GM12878 (cell line): ENCODE measurements at regions not wholly inside any gene's neighbourhood (a gene's known extent, or its start where the extent isn't known, plus 50 kb on each side); places are given as distances from the start of the nearest gene placed in this dataset.

Source experiments
- ATAC-seq: fragments of 200-7000 bp; cut with Tn5 transposase; 3 replicates; pipeline ENCODE4 v1.9.1; 2020; ENCODE audit warnings: mild to moderate bottlenecking, moderate library complexity
- BruUV-seq: library from RNA; stranded (reverse); fragments of 400-500 nt; replicated peaks from 2 replicates; lab custom pipeline; 2021; lab: Mats Ljungman, UMichigan
- CTCF ChIA-PET: fragments of 300-600 bp; sonication (Branson Sonifier 250); formaldehyde crosslinking; extraction: SDS; loops from one replicate; lab custom pipeline; 2021; ENCODE audit warnings: inconsistent platforms; lab: Yijun Ruan, JAX
- POLR2A ChIA-PET: fragments of 350-600 bp; formaldehyde crosslinking; extraction: SDS; loops from one replicate; lab custom pipeline; 2021; ENCODE audit warnings: inconsistent platforms; lab: Charles Lee
- RAD21 ChIA-PET: fragments of 300-600 bp; sonication (Branson Sonifier 250); formaldehyde crosslinking; loops from one replicate; lab custom pipeline; 2023; ENCODE audit warnings: antibody characterized with exemption; ENCODE audit not compliant: unreplicated experiment; lab: Charles Lee
- SMC1A ChIA-PET: fragments of 300-600 bp; sonication (Branson Sonifier 250); formaldehyde crosslinking; loops from one replicate; lab custom pipeline; 2023; ENCODE audit not compliant: unreplicated experiment, uncharacterized antibody; lab: Charles Lee
- DNase-seq: peaks from one replicate; pipeline ENCODE4 v3.0.0-alpha.2; 2011; ENCODE audit warnings: low read depth, low spot score
- FAIRE-seq: peaks from 3 replicates; lab custom pipeline; 2011; peaks lifted over from hg19 to GRCh38; lab: Jason Lieb, UNC
- H2AFZ ChIP-seq: 2 replicates; pipeline ENCODE4 v1.6.0; 2011; ENCODE audit warnings: low read depth, low read length, control low read depth; ENCODE audit not compliant: control insufficient read depth
- H3K27ac ChIP-seq: 2 replicates; pipeline ENCODE4 v1.5.1; 2011; ENCODE audit warnings: control low read depth; ENCODE audit not compliant: control insufficient read depth, insufficient read depth
- H3K27me3 ChIP-seq, 2 experiments: replicated peaks in 1 of 2; 2 replicates each; pipeline versions ENCODE4 v1.6.0 to v1.6.1; 2011; ENCODE audit warnings: low read length in 1 of 2; ENCODE audit not compliant: control insufficient read depth in 2 of 2, insufficient read depth in 2 of 2
- H3K36me3 ChIP-seq, 2 experiments: 2 replicates each; pipeline ENCODE4 v1.5.1; 2011; ENCODE audit warnings: low read length in 1 of 2; ENCODE audit not compliant: control insufficient read depth in 2 of 2, insufficient read depth in 2 of 2
- H3K4me1 ChIP-seq: 2 replicates; pipeline ENCODE4 v1.6.1; 2011; ENCODE audit warnings: mild to moderate bottlenecking, low read length, moderate library complexity, mixed read lengths; ENCODE audit not compliant: control insufficient read depth, insufficient read depth
- H3K4me2 ChIP-seq: 2 replicates; pipeline ENCODE4 v1.6.0; 2011; ENCODE audit warnings: control low read depth; ENCODE audit not compliant: control insufficient read depth, insufficient read depth
- H3K4me3 ChIP-seq: fragments of 200-600 bp; sonication (generic); 2 replicates; pipeline ENCODE4 v1.5.1; 2016
- H3K79me2 ChIP-seq: 2 replicates; pipeline ENCODE4 v1.6.0; 2011; ENCODE audit warnings: low read length; ENCODE audit not compliant: control insufficient read depth, insufficient read depth
- H3K9ac ChIP-seq: 2 replicates; pipeline ENCODE4 v1.8.0; 2011; ENCODE audit warnings: low read length, control low read depth, mixed read lengths; ENCODE audit not compliant: control insufficient read depth, insufficient read depth
- H3K9me3 ChIP-seq: replicated peaks from 3 replicates; pipeline ENCODE4 v1.5.1; 2011; ENCODE audit warnings: mild to moderate bottlenecking, low read length; ENCODE audit not compliant: control insufficient read depth, insufficient read depth
- H4K20me1 ChIP-seq: 2 replicates; pipeline ENCODE4 v1.6.0; 2011; ENCODE audit not compliant: control insufficient read depth, insufficient read depth
- CREM ChIP-seq: IDR thresholded peaks from 2 replicates; pipeline ENCODE4 v1.6.1; 2014; ENCODE audit warnings: antibody characterized with exemption, low read depth
- GATAD2B ChIP-seq: fragments of 450-650 bp; conservative IDR thresholded peaks from 2 replicates; pipeline ENCODE4 v1.6.1; 2017; ENCODE audit warnings: low read depth, mild to moderate bottlenecking, moderate library complexity
- JUND ChIP-seq: IDR thresholded peaks from 2 replicates; pipeline ENCODE4 v1.6.1; 2012; ENCODE audit warnings: low read depth, mild to moderate bottlenecking, low read length, improper control_type of control experiment, moderate library complexity
- KAT2A ChIP-seq: conservative IDR thresholded peaks from 2 replicates; pipeline ENCODE4 v1.6.1; 2011; ENCODE audit warnings: low read depth, low read length; ENCODE audit not compliant: control insufficient read depth
- RAD51 ChIP-seq: fragments of 450-650 bp; IDR thresholded peaks from 2 replicates; pipeline ENCODE4 v1.6.1; 2016; ENCODE audit warnings: moderate library complexity, mild to moderate bottlenecking, inconsistent platforms
- RFX5 ChIP-seq: IDR thresholded peaks from 2 replicates; pipeline ENCODE4 v1.6.1; 2011; ENCODE audit warnings: low read depth, low read length, improper control_type of control experiment
- ZNF217 ChIP-seq: fragments of 450-650 bp; IDR thresholded peaks from 2 replicates; pipeline ENCODE4 v1.6.1; 2017; ENCODE audit warnings: antibody characterized with exemption, mild to moderate bottlenecking
- WGBS: methylation state at CpG from one replicate; pipeline ENCODE4 v1.1.6; 2016; ENCODE audit warnings: low lambda C conversion rate; ENCODE audit not compliant: insufficient replicate concordance, insufficient coverage; ENCODE audit errors: missing lambda C conversion rate; 5-methylcytosine and 5-hydroxymethylcytosine counted together
- in situ Hi-C: fragments of 300-500 bp; cut with MboI; formaldehyde crosslinking; loops from 9 replicates; pipeline ENCODE4 v1.14.3; 2018; ENCODE audit warnings: mixed read lengths
- intact Hi-C: fragments of 100-400 bp; cut with micrococcal nuclease; formaldehyde crosslinking; loops from one replicate; pipeline ENCODE4 v1.14.2; 2022; ENCODE audit not compliant: unreplicated experiment
- TF ChIP-seq, protein P1 (sequence below): IDR thresholded peaks from 2 replicates; pipeline ENCODE4 v1.6.1; 2011; ENCODE audit warnings: mild to moderate bottlenecking, low read depth, low read length, moderate library complexity; ENCODE audit not compliant: insufficient replicate concordance
- TF ChIP-seq, protein P2 (sequence below): fragments of 450-650 bp; IDR thresholded peaks from 2 replicates; pipeline ENCODE4 v1.6.1; 2017; ENCODE audit warnings: mild to moderate bottlenecking, moderate library complexity
- TF ChIP-seq, protein P3 (sequence below): fragments of 150-350 bp; IDR thresholded peaks from 2 replicates; pipeline ENCODE4 v1.6.1; 2016; ENCODE audit warnings: low read depth, low read length
- TF ChIP-seq, protein P4 (sequence below): fragments of 450-650 bp; IDR thresholded peaks from 2 replicates; pipeline ENCODE4 v1.6.1; 2016; ENCODE audit warnings: mild to moderate bottlenecking, moderate library complexity, borderline replicate concordance

DNA sequence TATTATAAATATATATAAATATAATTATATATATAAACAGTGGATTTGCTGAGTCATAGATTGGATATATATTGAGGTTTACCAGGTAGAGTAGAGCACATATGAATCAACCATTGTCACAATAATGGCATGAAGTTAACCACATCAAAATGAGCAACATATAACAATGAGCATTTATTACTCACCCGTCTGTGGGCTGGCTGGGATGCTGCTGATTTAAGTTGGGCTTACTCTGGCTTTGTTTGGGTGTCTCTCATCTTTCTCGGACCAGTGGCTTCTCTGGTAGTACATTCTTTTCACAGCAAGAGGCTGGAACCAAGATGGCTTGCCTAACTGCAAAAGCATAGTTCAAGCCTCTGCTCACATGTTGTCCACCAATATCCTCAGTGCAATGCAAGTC, 111.7 kb upstream of the TAPT1 start:
- POLR2A ChIA-PET = no interaction called here
- Histone ChIP-seq H3K27me3 (no peaks in the 10 kb centered on the region), H3K4me1 (no peaks in the 10 kb centered on the region), H3K27ac (no peak overlapping the region), H4K20me1 (no peaks in the 10 kb centered on the region), H3K4me3 (no peak overlapping the region), H3K9me3 (no peaks in the 10 kb centered on the region; the same call in 2 of the 3 replicates), H3K36me3 (no peaks in the 10 kb centered on the region), H2AFZ (no peak overlapping the region), H3K79me2 (no peaks in the 10 kb centered on the region), H3K4me2 (no peak overlapping the region), H3K9ac (no peak overlapping the region)
- 9% methylated on average over 2 of the region's 2 CpGs for WGBS
- BruUV-seq = no TSS peak
- CTCF ChIA-PET = no interaction called here
- SMC1A ChIA-PET = no interaction called here
- ATAC-seq = no peak
- no peak for FAIRE-seq
- RAD21 ChIA-PET = no interaction called here
- DNase-seq = no peak
- intact Hi-C loops = no loop called here
- in situ Hi-C loops = no loop called here
- TF ChIP-seq GATAD2B (no peak), RFX5 (no peak), ZNF217 (no peak), KAT2A (no peak), CREM (no peak), RAD51 (no peak), JUND (no peak)
- TF ChIP-seq, protein P1, sequence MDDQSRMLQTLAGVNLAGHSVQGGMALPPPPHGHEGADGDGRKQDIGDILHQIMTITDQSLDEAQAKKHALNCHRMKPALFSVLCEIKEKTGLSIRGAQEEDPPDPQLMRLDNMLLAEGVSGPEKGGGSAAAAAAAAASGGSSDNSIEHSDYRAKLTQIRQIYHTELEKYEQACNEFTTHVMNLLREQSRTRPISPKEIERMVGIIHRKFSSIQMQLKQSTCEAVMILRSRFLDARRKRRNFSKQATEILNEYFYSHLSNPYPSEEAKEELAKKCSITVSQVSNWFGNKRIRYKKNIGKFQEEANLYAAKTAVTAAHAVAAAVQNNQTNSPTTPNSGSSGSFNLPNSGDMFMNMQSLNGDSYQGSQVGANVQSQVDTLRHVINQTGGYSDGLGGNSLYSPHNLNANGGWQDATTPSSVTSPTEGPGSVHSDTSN = no peak
- TF ChIP-seq, protein P2, sequence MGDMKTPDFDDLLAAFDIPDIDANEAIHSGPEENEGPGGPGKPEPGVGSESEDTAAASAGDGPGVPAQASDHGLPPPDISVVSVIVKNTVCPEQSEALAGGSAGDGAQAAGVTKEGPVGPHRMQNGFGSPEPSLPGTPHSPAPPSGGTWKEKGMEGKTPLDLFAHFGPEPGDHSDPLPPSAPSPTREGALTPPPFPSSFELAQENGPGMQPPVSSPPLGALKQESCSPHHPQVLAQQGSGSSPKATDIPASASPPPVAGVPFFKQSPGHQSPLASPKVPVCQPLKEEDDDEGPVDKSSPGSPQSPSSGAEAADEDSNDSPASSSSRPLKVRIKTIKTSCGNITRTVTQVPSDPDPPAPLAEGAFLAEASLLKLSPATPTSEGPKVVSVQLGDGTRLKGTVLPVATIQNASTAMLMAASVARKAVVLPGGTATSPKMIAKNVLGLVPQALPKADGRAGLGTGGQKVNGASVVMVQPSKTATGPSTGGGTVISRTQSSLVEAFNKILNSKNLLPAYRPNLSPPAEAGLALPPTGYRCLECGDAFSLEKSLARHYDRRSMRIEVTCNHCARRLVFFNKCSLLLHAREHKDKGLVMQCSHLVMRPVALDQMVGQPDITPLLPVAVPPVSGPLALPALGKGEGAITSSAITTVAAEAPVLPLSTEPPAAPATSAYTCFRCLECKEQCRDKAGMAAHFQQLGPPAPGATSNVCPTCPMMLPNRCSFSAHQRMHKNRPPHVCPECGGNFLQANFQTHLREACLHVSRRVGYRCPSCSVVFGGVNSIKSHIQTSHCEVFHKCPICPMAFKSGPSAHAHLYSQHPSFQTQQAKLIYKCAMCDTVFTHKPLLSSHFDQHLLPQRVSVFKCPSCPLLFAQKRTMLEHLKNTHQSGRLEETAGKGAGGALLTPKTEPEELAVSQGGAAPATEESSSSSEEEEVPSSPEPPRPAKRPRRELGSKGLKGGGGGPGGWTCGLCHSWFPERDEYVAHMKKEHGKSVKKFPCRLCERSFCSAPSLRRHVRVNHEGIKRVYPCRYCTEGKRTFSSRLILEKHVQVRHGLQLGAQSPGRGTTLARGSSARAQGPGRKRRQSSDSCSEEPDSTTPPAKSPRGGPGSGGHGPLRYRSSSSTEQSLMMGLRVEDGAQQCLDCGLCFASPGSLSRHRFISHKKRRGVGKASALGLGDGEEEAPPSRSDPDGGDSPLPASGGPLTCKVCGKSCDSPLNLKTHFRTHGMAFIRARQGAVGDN = no peak
- TF ChIP-seq, protein P3, sequence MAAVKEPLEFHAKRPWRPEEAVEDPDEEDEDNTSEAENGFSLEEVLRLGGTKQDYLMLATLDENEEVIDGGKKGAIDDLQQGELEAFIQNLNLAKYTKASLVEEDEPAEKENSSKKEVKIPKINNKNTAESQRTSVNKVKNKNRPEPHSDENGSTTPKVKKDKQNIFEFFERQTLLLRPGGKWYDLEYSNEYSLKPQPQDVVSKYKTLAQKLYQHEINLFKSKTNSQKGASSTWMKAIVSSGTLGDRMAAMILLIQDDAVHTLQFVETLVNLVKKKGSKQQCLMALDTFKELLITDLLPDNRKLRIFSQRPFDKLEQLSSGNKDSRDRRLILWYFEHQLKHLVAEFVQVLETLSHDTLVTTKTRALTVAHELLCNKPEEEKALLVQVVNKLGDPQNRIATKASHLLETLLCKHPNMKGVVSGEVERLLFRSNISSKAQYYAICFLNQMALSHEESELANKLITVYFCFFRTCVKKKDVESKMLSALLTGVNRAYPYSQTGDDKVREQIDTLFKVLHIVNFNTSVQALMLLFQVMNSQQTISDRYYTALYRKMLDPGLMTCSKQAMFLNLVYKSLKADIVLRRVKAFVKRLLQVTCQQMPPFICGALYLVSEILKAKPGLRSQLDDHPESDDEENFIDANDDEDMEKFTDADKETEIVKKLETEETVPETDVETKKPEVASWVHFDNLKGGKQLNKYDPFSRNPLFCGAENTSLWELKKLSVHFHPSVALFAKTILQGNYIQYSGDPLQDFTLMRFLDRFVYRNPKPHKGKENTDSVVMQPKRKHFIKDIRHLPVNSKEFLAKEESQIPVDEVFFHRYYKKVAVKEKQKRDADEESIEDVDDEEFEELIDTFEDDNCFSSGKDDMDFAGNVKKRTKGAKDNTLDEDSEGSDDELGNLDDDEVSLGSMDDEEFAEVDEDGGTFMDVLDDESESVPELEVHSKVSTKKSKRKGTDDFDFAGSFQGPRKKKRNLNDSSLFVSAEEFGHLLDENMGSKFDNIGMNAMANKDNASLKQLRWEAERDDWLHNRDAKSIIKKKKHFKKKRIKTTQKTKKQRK = no peak
- TF ChIP-seq, protein P4, sequence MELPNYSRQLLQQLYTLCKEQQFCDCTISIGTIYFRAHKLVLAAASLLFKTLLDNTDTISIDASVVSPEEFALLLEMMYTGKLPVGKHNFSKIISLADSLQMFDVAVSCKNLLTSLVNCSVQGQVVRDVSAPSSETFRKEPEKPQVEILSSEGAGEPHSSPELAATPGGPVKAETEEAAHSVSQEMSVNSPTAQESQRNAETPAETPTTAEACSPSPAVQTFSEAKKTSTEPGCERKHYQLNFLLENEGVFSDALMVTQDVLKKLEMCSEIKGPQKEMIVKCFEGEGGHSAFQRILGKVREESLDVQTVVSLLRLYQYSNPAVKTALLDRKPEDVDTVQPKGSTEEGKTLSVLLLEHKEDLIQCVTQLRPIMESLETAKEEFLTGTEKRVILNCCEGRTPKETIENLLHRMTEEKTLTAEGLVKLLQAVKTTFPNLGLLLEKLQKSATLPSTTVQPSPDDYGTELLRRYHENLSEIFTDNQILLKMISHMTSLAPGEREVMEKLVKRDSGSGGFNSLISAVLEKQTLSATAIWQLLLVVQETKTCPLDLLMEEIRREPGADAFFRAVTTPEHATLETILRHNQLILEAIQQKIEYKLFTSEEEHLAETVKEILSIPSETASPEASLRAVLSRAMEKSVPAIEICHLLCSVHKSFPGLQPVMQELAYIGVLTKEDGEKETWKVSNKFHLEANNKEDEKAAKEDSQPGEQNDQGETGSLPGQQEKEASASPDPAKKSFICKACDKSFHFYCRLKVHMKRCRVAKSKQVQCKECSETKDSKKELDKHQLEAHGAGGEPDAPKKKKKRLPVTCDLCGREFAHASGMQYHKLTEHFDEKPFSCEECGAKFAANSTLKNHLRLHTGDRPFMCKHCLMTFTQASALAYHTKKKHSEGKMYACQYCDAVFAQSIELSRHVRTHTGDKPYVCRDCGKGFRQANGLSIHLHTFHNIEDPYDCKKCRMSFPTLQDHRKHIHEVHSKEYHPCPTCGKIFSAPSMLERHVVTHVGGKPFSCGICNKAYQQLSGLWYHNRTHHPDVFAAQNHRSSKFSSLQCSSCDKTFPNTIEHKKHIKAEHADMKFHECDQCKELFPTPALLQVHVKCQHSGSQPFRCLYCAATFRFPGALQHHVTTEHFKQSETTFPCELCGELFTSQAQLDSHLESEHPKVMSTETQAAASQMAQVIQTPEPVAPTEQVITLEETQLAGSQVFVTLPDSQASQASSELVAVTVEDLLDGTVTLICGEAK = no peak
